Osteocyte (in vitro differentiated cells): ENCODE measurements at regions not wholly inside any gene's neighbourhood (a gene's known extent, or its start where the extent isn't known, plus 50 kb on each side); places are given as distances from the start of the nearest gene placed in this dataset.

ENCODE experiments used
- DNase-seq: peaks from one replicate; pipeline ENCODE4 v3.0.0; 2021; ENCODE audit warnings: mixed read lengths; ENCODE audit not compliant: unreplicated experiment; ENCODE audit errors: extremely low spot score
- H3K27ac Mint-ChIP-seq: one replicate; pipeline ENCODE4 v1.8.0; 2021; ENCODE audit warnings: mild to moderate bottlenecking, mixed read lengths; ENCODE audit not compliant: unreplicated experiment
- H3K27me3 Mint-ChIP-seq: one replicate; pipeline ENCODE4 v1.8.0; 2021; ENCODE audit warnings: mixed read lengths; ENCODE audit not compliant: unreplicated experiment
- H3K36me3 Mint-ChIP-seq: one replicate; pipeline ENCODE4 v1.8.0; 2021; ENCODE audit warnings: mixed read lengths; ENCODE audit not compliant: unreplicated experiment
- H3K4me1 Mint-ChIP-seq: one replicate; pipeline ENCODE4 v1.8.0; 2021; ENCODE audit warnings: mixed read lengths; ENCODE audit not compliant: unreplicated experiment
- H3K4me3 Mint-ChIP-seq: one replicate; pipeline ENCODE4 v1.8.0; 2021; ENCODE audit warnings: mild to moderate bottlenecking, moderate library complexity, mixed read lengths; ENCODE audit not compliant: unreplicated experiment
- H3K9me3 Mint-ChIP-seq: one replicate; pipeline ENCODE4 v1.8.0; 2021; ENCODE audit warnings: mixed read lengths; ENCODE audit not compliant: unreplicated experiment
- TF ChIP-seq, protein P1 (sequence below): fragments of 200-600 bp; sonication (generic); IDR thresholded peaks from 2 replicates; pipeline ENCODE4 v1.5.0; 2021; ENCODE audit warnings: antibody characterized with exemption, mild to moderate bottlenecking, moderate library complexity

GRCh38 chr3:144053121-144053520, 81.5 kb downstream of the DIPK2A start:
- Mint-ChIP-seq H3K36me3 (no peaks in the 10 kb centered on the region), H3K4me1 (peaks cover 27% of the 10 kb centered on the region), H3K27ac (no peak overlapping the region), H3K4me3 (no peak overlapping the region), H3K27me3 (no peaks in the 10 kb centered on the region), H3K9me3 (no peaks in the 10 kb centered on the region)
- no peak for DNase-seq
- TF ChIP-seq, protein P1, sequence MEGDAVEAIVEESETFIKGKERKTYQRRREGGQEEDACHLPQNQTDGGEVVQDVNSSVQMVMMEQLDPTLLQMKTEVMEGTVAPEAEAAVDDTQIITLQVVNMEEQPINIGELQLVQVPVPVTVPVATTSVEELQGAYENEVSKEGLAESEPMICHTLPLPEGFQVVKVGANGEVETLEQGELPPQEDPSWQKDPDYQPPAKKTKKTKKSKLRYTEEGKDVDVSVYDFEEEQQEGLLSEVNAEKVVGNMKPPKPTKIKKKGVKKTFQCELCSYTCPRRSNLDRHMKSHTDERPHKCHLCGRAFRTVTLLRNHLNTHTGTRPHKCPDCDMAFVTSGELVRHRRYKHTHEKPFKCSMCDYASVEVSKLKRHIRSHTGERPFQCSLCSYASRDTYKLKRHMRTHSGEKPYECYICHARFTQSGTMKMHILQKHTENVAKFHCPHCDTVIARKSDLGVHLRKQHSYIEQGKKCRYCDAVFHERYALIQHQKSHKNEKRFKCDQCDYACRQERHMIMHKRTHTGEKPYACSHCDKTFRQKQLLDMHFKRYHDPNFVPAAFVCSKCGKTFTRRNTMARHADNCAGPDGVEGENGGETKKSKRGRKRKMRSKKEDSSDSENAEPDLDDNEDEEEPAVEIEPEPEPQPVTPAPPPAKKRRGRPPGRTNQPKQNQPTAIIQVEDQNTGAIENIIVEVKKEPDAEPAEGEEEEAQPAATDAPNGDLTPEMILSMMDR: no peak

DNA sequence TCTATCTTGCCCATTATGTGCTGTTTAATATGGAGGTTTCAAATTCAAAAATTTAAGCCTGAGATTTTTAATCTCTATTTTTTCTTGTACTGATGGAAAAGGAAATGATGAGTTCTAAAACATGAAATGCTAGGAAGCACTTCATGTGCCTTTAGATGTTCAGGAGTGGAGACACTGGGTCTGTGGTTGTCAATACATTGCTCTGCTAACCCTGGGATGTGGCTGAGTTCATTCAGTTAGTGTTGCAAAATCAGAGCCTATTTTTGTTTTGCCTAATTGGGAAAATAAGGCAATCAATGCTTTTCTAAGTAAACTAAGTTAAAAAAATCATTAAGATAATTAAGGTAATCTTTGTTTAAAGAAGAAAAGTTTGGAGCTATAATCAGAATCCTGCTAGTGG, 83.1 kb downstream of the DIPK2A start:
- H3K27ac Mint-ChIP-seq: no peak overlapping the region
- H3K36me3 Mint-ChIP-seq: no peaks in the 10 kb centered on the region
- peaks cover 27% of the 10 kb centered on the region for H3K4me1 Mint-ChIP-seq
- no peaks in the 10 kb centered on the region for H3K27me3 Mint-ChIP-seq
- H3K4me3 Mint-ChIP-seq: no peak overlapping the region
- TF ChIP-seq, protein P1: no peak
- DNase-seq: no peak
- H3K9me3 Mint-ChIP-seq: no peaks in the 10 kb centered on the region

- Mint-ChIP-seq H3K4me3 (no peak overlapping the region), H3K27ac (no peak overlapping the region), H3K36me3 (no peaks in the 10 kb centered on the region), H3K9me3 (no peaks in the 10 kb centered on the region), H3K27me3 (no peaks in the 10 kb centered on the region), H3K4me1 (peaks cover 27% of the 10 kb centered on the region)
- no peak for DNase-seq
- TF ChIP-seq, protein P1: no peak
Observed at GRCh38 chr3:144055604-144056003, 84.0 kb downstream of the DIPK2A start.

DNA sequence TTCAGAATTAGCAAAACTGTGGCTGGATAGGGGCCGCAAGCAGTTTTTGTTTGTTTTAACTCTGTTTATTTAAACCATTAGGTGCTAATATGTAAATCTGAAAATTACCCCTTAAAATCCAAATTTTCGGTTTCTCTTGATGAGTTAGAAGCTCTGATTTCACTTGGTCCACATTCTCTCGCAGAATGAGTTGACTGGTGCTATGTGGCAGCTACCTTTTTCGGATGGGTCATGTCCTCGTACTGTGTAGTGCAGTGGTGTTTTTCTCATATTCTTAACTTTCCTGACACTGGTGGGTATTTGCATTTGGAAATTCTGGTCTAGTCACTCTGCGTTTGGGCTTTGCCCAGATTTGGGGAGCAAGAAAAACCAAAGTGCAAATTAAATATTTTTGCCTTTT, 87.1 kb downstream of the DIPK2A start:
- DNase-seq: no peak
- no peak overlapping the region for H3K27ac Mint-ChIP-seq
- H3K36me3 Mint-ChIP-seq: no peaks in the 10 kb centered on the region

DNA sequence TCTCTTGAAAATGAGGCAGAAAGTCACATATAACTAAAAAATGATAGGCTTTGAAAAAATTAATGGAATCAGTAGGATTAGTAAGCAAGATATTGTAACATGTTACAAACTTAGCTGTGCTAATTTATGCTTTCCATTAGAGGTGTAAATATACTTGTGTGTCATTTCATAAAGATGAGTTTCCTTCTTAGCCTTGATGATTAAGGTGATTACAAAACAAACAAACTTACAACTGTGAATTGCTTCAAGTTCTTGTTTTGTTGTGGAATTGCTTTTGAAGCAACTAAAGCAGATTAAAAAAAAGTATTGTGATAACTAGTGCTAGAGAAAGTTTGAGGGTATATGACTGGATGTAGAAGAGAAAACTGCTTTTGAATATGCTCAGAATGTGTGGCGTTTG, 87.9 kb downstream of the DIPK2A start:
- no peaks in the 10 kb centered on the region for H3K36me3 Mint-ChIP-seq
- no peaks in the 10 kb centered on the region for H3K9me3 Mint-ChIP-seq
- H3K27me3 Mint-ChIP-seq: no peaks in the 10 kb centered on the region
- TF ChIP-seq, protein P1: no peak
- H3K4me3 Mint-ChIP-seq: no peak overlapping the region
- no peak overlapping the region for H3K27ac Mint-ChIP-seq
- peaks cover 19% of the 10 kb centered on the region for H3K4me1 Mint-ChIP-seq
- DNase-seq: no peak

More for the DNA sequence above, 87.1 kb downstream of the DIPK2A start:
- H3K9me3 Mint-ChIP-seq: no peaks in the 10 kb centered on the region
- peaks cover 24% of the 10 kb centered on the region for H3K4me1 Mint-ChIP-seq
- TF ChIP-seq, protein P1: no peak
- no peak overlapping the region for H3K4me3 Mint-ChIP-seq
- H3K27me3 Mint-ChIP-seq: no peaks in the 10 kb centered on the region
